CD8-positive, alpha-beta memory T cell (primary cell): ENCODE measurements at regions not wholly inside any gene's neighbourhood (a gene's known extent, or its start where the extent isn't known, plus 50 kb on each side); places are given as distances from the start of the nearest gene placed in this dataset.
"Not testable (repeated sequence)": the region's sequence is repeated elsewhere in the genome, so short reads cannot be mapped to it uniquely, and the experiment has no call there.

Experiments
- CTCF ChIA-PET: fragments of 350-600 bp; sonication (Branson Sonifier 250); formaldehyde crosslinking; loops from one replicate; lab custom pipeline; 2021; ENCODE audit warnings: antibody characterized with exemption; lab: Charles Lee
- POLR2A ChIA-PET: fragments of 350-600 bp; sonication (Branson Sonifier 250); formaldehyde crosslinking; loops from one replicate; lab custom pipeline; 2021; ENCODE audit warnings: antibody characterized with exemption; lab: Charles Lee
- DNase-seq, 5 donors: peaks; one replicate each; pipeline versions ENCODE4 v3.0.0 to v3.0.0-alpha.2; 2020 to 2022; ENCODE audit warnings: mixed read lengths in 1 of 5
- H3K27ac ChIP-seq: one replicate; pipeline ENCODE4 v1.7.0; 2013; ENCODE audit warnings: low read depth, mild to moderate bottlenecking, low read length, moderate library complexity
- H3K27me3 ChIP-seq: 2 replicates; pipeline ENCODE4 v1.7.0; 2013; ENCODE audit warnings: low read length, mild to moderate bottlenecking; ENCODE audit not compliant: insufficient read depth, poor library complexity, severe bottlenecking
- H3K36me3 ChIP-seq: 2 replicates; pipeline ENCODE4 v1.7.0; 2013; ENCODE audit warnings: mild to moderate bottlenecking, low read length, moderate library complexity; ENCODE audit not compliant: insufficient read depth
- H3K4me1 ChIP-seq: 2 replicates; pipeline ENCODE4 v1.7.0; 2013; ENCODE audit warnings: mild to moderate bottlenecking, low read length, moderate library complexity; ENCODE audit not compliant: insufficient read depth
- H3K4me3 ChIP-seq: 2 replicates; pipeline ENCODE4 v1.7.0; 2013; ENCODE audit warnings: mild to moderate bottlenecking, low read length
- H3K9me3 ChIP-seq: 2 replicates; pipeline ENCODE4 v1.7.0; 2013; ENCODE audit warnings: mild to moderate bottlenecking, low read length
- H3K27ac Mint-ChIP-seq, 8 donors: one replicate each; pipeline ENCODE4 v1.8.0; 2020 to 2021; ENCODE audit warnings: mixed read lengths in 8 of 8, mild to moderate bottlenecking in 6 of 8, inconsistent platforms in 3 of 8, moderate library complexity in 3 of 8
- H3K27me3 Mint-ChIP-seq, 2 donors: one replicate each; pipeline ENCODE4 v1.8.0; 2020 to 2021; ENCODE audit warnings: mixed read lengths in 2 of 2, mild to moderate bottlenecking in 1 of 2, moderate library complexity in 1 of 2
- H3K36me3 Mint-ChIP-seq, 3 donors: one replicate each; pipeline ENCODE4 v1.8.0; 2020 to 2021; ENCODE audit warnings: mixed read lengths in 3 of 3, inconsistent platforms in 1 of 3, mild to moderate bottlenecking in 1 of 3
- H3K4me1 Mint-ChIP-seq, 3 donors: one replicate each; pipeline ENCODE4 v1.8.0; 2020 to 2021; ENCODE audit warnings: mixed read lengths in 3 of 3, inconsistent platforms in 1 of 3, mild to moderate bottlenecking in 1 of 3
- H3K4me3 Mint-ChIP-seq, 7 donors: one replicate each; pipeline ENCODE4 v1.8.0; 2020 to 2021; ENCODE audit warnings: mixed read lengths in 7 of 7, mild to moderate bottlenecking in 6 of 7, moderate library complexity in 4 of 7, inconsistent platforms in 2 of 7
- H3K9me3 Mint-ChIP-seq, 5 donors: one replicate each; pipeline ENCODE4 v1.8.0; 2020 to 2022; ENCODE audit warnings: mixed read lengths in 5 of 5, mild to moderate bottlenecking in 3 of 5, moderate library complexity in 2 of 5, inconsistent platforms in 1 of 5

DNA sequence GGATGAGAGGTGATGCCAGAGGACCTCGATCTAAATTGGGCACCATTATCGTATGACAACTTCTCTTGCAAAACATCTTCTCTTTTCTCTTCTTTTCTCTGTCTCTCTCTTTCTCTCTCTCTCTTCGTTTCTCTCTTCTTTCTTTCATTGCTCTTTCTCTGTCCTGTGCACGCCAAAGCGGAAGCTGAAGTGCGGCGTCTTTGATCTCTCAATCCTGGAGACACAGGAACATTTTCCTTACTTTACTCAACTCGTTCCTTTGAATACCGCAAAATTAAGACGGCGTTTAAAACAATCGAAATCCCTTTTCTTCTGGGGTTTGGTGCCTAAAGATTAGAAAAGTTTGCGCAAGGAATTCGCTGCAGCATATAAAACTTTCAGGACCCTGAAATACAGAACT is 176.6 kb downstream of the KDM5D start:
- peak overlapping the region in 2 of 8 donors; percentile 99 for H3K27ac Mint-ChIP-seq
- no peaks in the 10 kb centered on the region for H3K9me3 Mint-ChIP-seq
- peak overlapping the region; percentile 85 for H3K4me3 ChIP-seq
- no peaks in the 10 kb centered on the region for H3K27me3 ChIP-seq
- CTCF ChIA-PET = interaction anchor here (1.3 to 2.8 kb wide), 2 partner anchors 65 to 177 kb away, joined by 6 to 11 read pairs; partner anchors contain the start of gene KDM5D
- no peak for DNase-seq
- H3K27me3 Mint-ChIP-seq = no peaks in the 10 kb centered on the region
- no peaks in the 10 kb centered on the region for H3K36me3 ChIP-seq
- no peaks in the 10 kb centered on the region for H3K9me3 ChIP-seq
- POLR2A ChIA-PET = interaction anchor here (0.7 to 2.4 kb wide), 6 partner anchors 21 to 1008 kb away, joined by 3 to 41 read pairs (median 6); partner anchors contain the start of genes EIF1AY and KDM5D
- H3K4me3 Mint-ChIP-seq = peak overlapping the region in 2 of 7 donors; percentile 96 to 97
- peak overlapping the region; percentile 95 for H3K27ac ChIP-seq
- H3K36me3 Mint-ChIP-seq = peaks cover 0 to 18% (median 0%) of the 10 kb centered on the region in 3 donors
- H3K4me1 Mint-ChIP-seq = peaks cover 0 to 51% (median 0%) of the 10 kb centered on the region in 3 donors
- peaks cover 26% of the 10 kb centered on the region for H3K4me1 ChIP-seq

DNA sequence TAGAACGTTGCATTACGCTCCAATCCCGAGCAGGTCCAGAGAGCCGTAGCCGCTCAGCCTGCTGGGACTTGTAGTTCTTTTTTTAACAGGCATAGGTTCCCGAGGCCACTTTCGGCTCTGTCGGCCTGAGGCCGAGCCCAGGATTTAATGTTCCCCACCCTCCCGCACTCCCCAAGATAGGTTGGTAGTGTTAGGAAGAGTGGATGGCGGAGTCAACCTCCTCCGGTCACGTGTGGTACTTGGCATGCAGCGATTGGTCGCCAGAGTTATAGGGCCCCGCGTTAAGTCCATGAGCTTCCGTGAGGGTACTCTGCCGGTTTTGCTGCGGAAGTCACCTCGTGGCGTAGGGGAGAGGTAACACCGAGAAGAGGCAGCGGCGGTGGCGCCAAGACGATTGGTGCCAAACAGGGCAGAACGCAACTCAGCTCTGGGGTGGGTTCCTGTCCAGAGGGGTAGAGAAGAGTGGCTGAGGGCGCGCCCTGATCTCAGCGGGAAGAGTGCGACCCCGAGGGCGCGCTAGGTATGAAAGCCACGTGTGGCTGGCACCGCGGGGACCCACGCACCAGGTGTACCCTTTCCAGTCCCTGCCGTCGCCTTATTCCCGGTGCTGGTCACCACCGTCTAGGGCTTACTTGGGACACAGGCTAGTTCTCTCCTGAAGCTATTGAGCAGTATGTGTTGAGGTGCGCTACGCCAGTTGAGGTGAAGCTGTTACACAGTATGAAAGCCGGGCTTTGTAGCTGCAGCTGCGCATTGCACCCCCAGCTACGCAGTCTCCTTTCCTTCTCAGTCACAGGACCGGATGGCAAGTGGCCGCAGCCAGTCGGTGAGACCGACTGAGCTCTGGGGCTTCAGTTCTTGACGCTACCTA is 177.2 kb downstream of the KDM5D start:
- no peaks in the 10 kb centered on the region for H3K9me3 ChIP-seq

DNA sequence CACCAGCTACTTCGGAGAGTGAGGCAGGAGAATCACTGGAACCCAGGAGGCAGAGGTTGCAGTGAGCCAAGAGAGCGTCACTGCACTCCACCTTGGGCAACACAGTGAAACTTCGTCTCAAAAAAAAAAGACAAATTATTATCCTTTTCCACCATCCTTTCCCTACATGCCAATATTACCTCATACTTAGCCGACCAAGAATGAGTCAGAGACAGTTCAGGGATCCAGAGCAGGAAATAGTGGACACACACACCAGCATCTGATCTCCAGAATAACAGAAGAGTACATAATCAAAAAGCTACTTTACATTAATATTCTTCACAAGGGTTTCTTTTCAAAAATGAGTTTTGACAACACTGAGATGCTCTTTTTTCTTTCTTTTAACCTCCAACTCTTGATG is 185.4 kb downstream of the KDM5D start:
- H3K4me1 ChIP-seq = no peaks in the 10 kb centered on the region
- no peak overlapping the region for H3K4me3 Mint-ChIP-seq
- POLR2A ChIA-PET = no interaction called here
- no peak overlapping the region for H3K4me3 ChIP-seq
- H3K4me1 Mint-ChIP-seq = no peaks in the 10 kb centered on the region
- CTCF ChIA-PET = no interaction called here
- no peaks in the 10 kb centered on the region for H3K9me3 Mint-ChIP-seq
- H3K27ac Mint-ChIP-seq = no peak overlapping the region
- DNase-seq = no peak
- H3K27ac ChIP-seq = no peak overlapping the region
- H3K27me3 ChIP-seq = no peaks in the 10 kb centered on the region
- H3K36me3 Mint-ChIP-seq = no peaks in the 10 kb centered on the region
- H3K36me3 ChIP-seq = no peaks in the 10 kb centered on the region
- H3K27me3 Mint-ChIP-seq = no peaks in the 10 kb centered on the region
- no peaks in the 10 kb centered on the region for H3K9me3 ChIP-seq

More for the DNA sequence above, 177.2 kb downstream of the KDM5D start:
- Histone ChIP-seq H3K4me3 (peak overlapping the region; percentile 85), H3K27me3 (no peaks in the 10 kb centered on the region), H3K36me3 (no peaks in the 10 kb centered on the region), H3K27ac (peak overlapping the region; percentile 95), H3K4me1 (peaks cover 26% of the 10 kb centered on the region)
- H3K27me3 Mint-ChIP-seq = no peaks in the 10 kb centered on the region
- CTCF ChIA-PET = interaction anchor here (1.3 to 2.8 kb wide), 2 partner anchors 65 to 178 kb away, joined by 6 to 11 read pairs; partner anchors contain the start of gene KDM5D
- POLR2A ChIA-PET = interaction anchor here (0.7 to 2.4 kb wide), 6 partner anchors 22 to 1008 kb away, joined by 3 to 41 read pairs (median 6); partner anchors contain the start of genes EIF1AY and KDM5D
- no peaks in the 10 kb centered on the region for H3K9me3 Mint-ChIP-seq
- H3K4me3 Mint-ChIP-seq = peak overlapping the region in 2 of 7 donors; percentile 96 to 97
- H3K27ac Mint-ChIP-seq = peak overlapping the region in 2 of 8 donors; percentile 99
- DNase-seq = peak in 3 of 5 donors; percentile 71 to 90 (median 78)
- H3K4me1 Mint-ChIP-seq = peaks cover 0 to 45% (median 0%) of the 10 kb centered on the region in 3 donors
- peaks cover 0 to 15% (median 0%) of the 10 kb centered on the region in 3 donors for H3K36me3 Mint-ChIP-seq

DNA sequence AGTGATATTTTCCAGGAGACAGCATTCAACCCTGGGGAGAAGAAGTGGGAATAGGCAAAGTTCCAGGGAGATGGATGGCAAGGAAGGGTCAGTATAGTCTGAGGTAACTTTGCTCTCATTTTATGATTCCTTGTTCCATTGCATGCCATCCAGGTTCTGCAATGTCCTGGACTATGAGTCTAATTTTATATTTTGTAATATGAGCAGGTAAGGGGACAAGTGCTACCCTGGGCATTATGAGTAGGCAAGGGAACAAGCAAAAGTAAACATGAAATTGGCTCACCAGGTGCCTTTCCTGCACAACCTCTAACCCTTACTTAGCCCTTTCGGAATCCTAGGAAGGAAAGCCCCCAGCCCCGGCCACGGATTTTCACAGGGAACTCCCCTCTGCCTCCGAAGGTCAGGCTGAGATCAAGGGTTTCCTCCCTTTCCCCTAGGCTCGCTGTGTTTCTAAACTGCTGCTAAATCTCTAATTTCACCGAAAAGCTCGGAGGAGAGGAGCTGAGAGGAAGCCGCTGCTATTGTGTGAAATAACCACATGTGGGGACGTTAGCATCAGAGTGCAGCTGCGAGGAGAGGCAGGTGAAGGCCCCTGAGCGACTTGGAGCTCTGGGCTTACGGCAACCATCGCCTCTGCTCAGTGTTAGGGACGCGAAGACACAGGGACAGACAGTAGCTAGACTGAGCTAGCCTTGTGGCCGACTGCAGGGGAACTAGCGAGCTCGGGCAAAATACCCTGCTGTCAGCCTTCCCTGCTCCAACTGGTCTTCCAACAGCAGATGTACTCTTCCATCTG is 194.7 kb downstream of the KDM5D start:
- POLR2A ChIA-PET = no interaction called here

DNA sequence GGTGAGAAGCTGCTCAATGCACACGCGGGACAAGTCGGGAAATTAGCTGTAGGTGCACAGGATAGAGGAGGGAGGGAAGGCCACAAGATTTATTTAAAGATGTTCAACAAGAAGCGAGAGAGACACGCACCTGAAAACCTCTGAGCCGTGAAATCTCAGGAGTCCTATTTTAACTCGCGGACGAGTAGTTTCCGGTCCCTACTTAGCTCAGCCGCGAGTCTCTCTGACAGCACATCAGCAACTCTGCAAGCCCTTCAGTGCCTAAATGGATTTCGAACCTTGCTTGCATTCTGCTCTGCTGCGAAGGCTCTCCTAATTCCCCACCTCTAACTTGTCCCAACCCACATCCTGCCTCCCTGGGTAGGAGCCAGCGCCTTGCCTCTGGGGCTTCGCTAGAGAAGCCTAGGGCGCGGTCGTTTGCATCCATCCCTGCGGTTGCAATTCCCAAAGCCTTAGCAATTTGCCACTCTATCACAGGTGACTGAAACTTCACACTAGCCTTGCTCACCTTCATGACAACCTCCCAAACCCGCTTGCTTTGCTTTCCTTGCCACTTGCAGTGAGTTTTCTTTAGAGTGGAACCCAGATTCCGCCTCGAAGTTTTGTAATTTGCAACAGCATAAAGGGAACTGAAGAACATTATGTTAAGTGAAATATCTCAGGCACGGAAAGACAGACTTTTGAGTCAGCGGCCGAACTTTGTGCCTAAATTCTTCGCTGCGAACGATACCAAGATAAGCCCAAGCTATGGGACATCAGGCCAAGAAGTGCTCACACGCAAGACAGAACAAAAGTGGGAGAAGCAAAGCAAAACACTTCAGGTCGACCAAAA is 202.8 kb downstream of the KDM5D start:
- Mint-ChIP-seq H3K27me3 (peaks cover 0 to 11% of the 10 kb centered on the region in 2 donors), H3K27ac (no peak overlapping the region), H3K4me1 (no peaks in the 10 kb centered on the region), H3K4me3 (no peak overlapping the region), H3K9me3 (no peaks in the 10 kb centered on the region), H3K36me3 (no peaks in the 10 kb centered on the region)
- Histone ChIP-seq H3K9me3 (no peaks in the 10 kb centered on the region), H3K27me3 (no peaks in the 10 kb centered on the region), H3K27ac (no peak overlapping the region), H3K4me1 (no peaks in the 10 kb centered on the region), H3K4me3 (no peak overlapping the region), H3K36me3 (no peaks in the 10 kb centered on the region)
- DNase-seq = no peak
- ChIA-PET CTCF (no interaction called here), POLR2A (no interaction called here)

More for the DNA sequence above, 194.7 kb downstream of the KDM5D start:
- CTCF ChIA-PET = no interaction called here
- H3K9me3 ChIP-seq = no peaks in the 10 kb centered on the region
- no peaks in the 10 kb centered on the region for H3K4me1 ChIP-seq
- DNase-seq = no peak
- H3K36me3 ChIP-seq = no peaks in the 10 kb centered on the region
- H3K4me3 Mint-ChIP-seq = no peak overlapping the region
- H3K4me1 Mint-ChIP-seq = no peaks in the 10 kb centered on the region
- no peaks in the 10 kb centered on the region for H3K9me3 Mint-ChIP-seq
- H3K4me3 ChIP-seq = no peak overlapping the region
- H3K27me3 ChIP-seq = no peaks in the 10 kb centered on the region
- H3K27ac Mint-ChIP-seq = no peak overlapping the region
- peaks cover 0 to 10% of the 10 kb centered on the region in 2 donors for H3K27me3 Mint-ChIP-seq
- H3K36me3 Mint-ChIP-seq = no peaks in the 10 kb centered on the region
- no peak overlapping the region for H3K27ac ChIP-seq

DNA sequence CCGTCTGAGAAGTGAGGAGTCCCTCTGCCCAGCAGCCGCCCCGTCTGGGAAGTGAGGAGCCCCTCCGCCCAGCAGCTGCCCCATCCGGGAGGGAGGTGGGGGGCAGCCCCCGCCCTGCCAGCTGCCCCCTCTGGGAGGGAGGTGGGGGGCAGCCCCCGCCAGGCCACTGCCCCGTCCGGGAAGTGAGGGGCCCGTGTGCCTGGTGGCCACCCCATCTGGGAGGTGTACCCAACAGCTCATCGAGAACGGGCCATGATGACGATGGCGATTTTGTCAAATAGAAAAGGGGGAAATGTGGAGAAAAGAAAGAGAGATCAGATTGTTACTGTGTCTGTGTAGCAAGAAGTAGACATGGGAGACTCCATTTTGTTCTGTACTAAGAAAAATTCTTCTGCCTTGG is 208.8 kb downstream of the KDM5D start:
- H3K27me3 Mint-ChIP-seq, CTCF ChIA-PET, H3K27ac ChIP-seq, H3K9me3 ChIP-seq, H3K36me3 ChIP-seq, H3K27me3 ChIP-seq, H3K36me3 Mint-ChIP-seq, POLR2A ChIA-PET, DNase-seq, H3K4me1 ChIP-seq, H3K9me3 Mint-ChIP-seq, H3K4me1 Mint-ChIP-seq, H3K27ac Mint-ChIP-seq, H3K4me3 ChIP-seq, H3K4me3 Mint-ChIP-seq: not testable (repeated sequence)

DNA sequence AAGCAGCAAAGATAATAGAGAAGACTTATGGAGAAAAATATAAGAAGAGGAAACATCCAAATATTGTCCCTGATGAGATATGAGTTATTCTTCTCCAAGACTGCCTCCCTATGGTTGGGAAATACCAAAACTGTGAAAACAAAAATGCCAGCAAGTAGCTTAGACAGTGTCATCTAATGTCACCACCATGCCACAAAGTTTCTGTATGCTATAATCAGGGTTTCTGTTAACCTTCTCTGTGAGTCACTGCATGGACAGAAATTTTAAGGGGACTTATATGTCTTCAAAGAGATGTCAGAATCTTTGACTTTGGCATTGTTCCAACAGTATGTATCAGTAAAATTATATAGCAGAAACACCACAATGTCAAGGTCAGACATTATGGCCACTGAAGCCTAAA is 222.6 kb downstream of the KDM5D start:
- Histone ChIP-seq H3K4me3 (no peak overlapping the region), H3K4me1 (no peaks in the 10 kb centered on the region), H3K9me3 (no peaks in the 10 kb centered on the region), H3K27me3 (no peaks in the 10 kb centered on the region), H3K27ac (no peak overlapping the region), H3K36me3 (no peaks in the 10 kb centered on the region)
- peaks cover 0 to 10% (median 0%) of the 10 kb centered on the region in 3 donors for H3K4me1 Mint-ChIP-seq
- no peak overlapping the region for H3K27ac Mint-ChIP-seq
- no peaks in the 10 kb centered on the region for H3K9me3 Mint-ChIP-seq
- no peak overlapping the region for H3K4me3 Mint-ChIP-seq
- CTCF ChIA-PET = no interaction called here
- H3K36me3 Mint-ChIP-seq = no peaks in the 10 kb centered on the region
- POLR2A ChIA-PET = no interaction called here
- H3K27me3 Mint-ChIP-seq = no peaks in the 10 kb centered on the region
- DNase-seq = no peak
